ENCODE measurements at regions not wholly inside any gene's neighbourhood (a gene's known extent, or its start where the extent isn't known, plus 50 kb on each side); places are given as distances from the start of the nearest gene placed in this dataset.

- no peak overlapping the region for H3K4me3 ChIP-seq (replicated peaks; ENCODE audit: insufficient read depth, low read length)
- H3K27me3 ChIP-seq (ENCODE audit: insufficient read depth, poor library complexity, severe bottlenecking) = no peaks in the 10 kb centered on the region
- no peak for TF ChIP-seq CTCF (IDR thresholded peaks at IDR 0.05; ENCODE audit: insufficient read depth, low read length)
- no peak for TF ChIP-seq GABPA (IDR thresholded peaks at IDR 0.05; ENCODE audit: low read depth)
- TF ChIP-seq SPI1 (IDR thresholded peaks at IDR 0.05; ENCODE audit: borderline replicate concordance, low read depth) = no peak
- TF ChIP-seq REST (IDR thresholded peaks at IDR 0.05; ENCODE audit: insufficient replicate concordance, low read depth) = no peak
- no peak for TF ChIP-seq POLR2AphosphoS5 (IDR thresholded peaks at IDR 0.05; ENCODE audit: low read depth)
- DNase-seq (ENCODE audit: low read depth in 1 of 2, low spot score in 1 of 2) = no peak
- no peak overlapping the region for H3K27ac ChIP-seq (replicated peaks)
Measured at GRCh38 chr12:98057701-98058100, 457.7 kb upstream of the TMPO start.

- TF ChIP-seq CTCF (IDR thresholded peaks at IDR 0.05; ENCODE audit: insufficient read depth, low read length) = no peak
- no peak for TF ChIP-seq REST (IDR thresholded peaks at IDR 0.05; ENCODE audit: insufficient replicate concordance, low read depth)
- TF ChIP-seq GABPA (IDR thresholded peaks at IDR 0.05; ENCODE audit: low read depth) = no peak
- no peak for TF ChIP-seq POLR2AphosphoS5 (IDR thresholded peaks at IDR 0.05; ENCODE audit: low read depth)
- TF ChIP-seq SPI1 (IDR thresholded peaks at IDR 0.05; ENCODE audit: borderline replicate concordance, low read depth) = no peak
- H3K27ac ChIP-seq (replicated peaks) = no peak overlapping the region
Measured at GRCh38 chr12:98058213-98058612, 457.2 kb upstream of the TMPO start.

GRCh38 chr12:98058838-98059237, 456.6 kb upstream of the TMPO start:
- DNase-seq (ENCODE audit: low read depth in 1 of 2, low spot score in 1 of 2) = no peak
- no peak overlapping the region for H3K27ac ChIP-seq (replicated peaks)
- TF ChIP-seq CTCF (IDR thresholded peaks at IDR 0.05; ENCODE audit: insufficient read depth, low read length) (no peak), GABPA (IDR thresholded peaks at IDR 0.05; ENCODE audit: low read depth) (no peak), REST (IDR thresholded peaks at IDR 0.05; ENCODE audit: insufficient replicate concordance, low read depth) (no peak), SPI1 (IDR thresholded peaks at IDR 0.05; ENCODE audit: borderline replicate concordance, low read depth) (no peak), POLR2AphosphoS5 (IDR thresholded peaks at IDR 0.05; ENCODE audit: low read depth) (no peak)
- no peak overlapping the region for H3K4me3 ChIP-seq (replicated peaks; ENCODE audit: insufficient read depth, low read length)
- no peaks in the 10 kb centered on the region for H3K27me3 ChIP-seq (ENCODE audit: insufficient read depth, poor library complexity, severe bottlenecking)

More at GRCh38 chr12:98058213-98058612, 457.2 kb upstream of the TMPO start:
- Histone ChIP-seq H3K27me3 (ENCODE audit: insufficient read depth, poor library complexity, severe bottlenecking) (no peaks in the 10 kb centered on the region), H3K4me3 (replicated peaks; ENCODE audit: insufficient read depth, low read length) (no peak overlapping the region)
- no peak for DNase-seq (ENCODE audit: low read depth in 1 of 2, low spot score in 1 of 2)

Measured in HL-60 (cell line).